A673 (cell line): ENCODE measurements at regions not wholly inside any gene's neighbourhood (a gene's known extent, or its start where the extent isn't known, plus 50 kb on each side); places are given as distances from the start of the nearest gene placed in this dataset.

Source experiments
- CTCF ChIP-seq: fragments of 300-800, 200-600 bp; sonication (generic); conservative IDR thresholded peaks from 2 replicates; pipeline ENCODE4 v1.5.1; 2017; ENCODE audit warnings: low read depth, mild to moderate bottlenecking, antibody characterized with exemption, low read length, moderate library complexity, mixed read lengths
- EZH2 ChIP-seq: fragments of 200-600 bp; sonication (generic); IDR thresholded peaks from 2 replicates; pipeline ENCODE4 v1.6.1; 2017; ENCODE audit warnings: borderline replicate concordance, low read depth, mild to moderate bottlenecking, mixed read lengths, antibody characterized with exemption, low read length; ENCODE audit not compliant: poor library complexity, severe bottlenecking

- TF ChIP-seq CTCF (no peak), EZH2 (no peak)
Observed at GRCh38 chr4:41799126-41799525, 50.6 kb upstream of the PHOX2B start.
